Activated T-cell treated with anti-CD3 and anti-CD28 coated beads for 48 hours (primary cell): ENCODE measurements at regions not wholly inside any gene's neighbourhood (a gene's known extent, or its start where the extent isn't known, plus 50 kb on each side); places are given as distances from the start of the nearest gene placed in this dataset.
"Not testable (repeated sequence)": the region's sequence is repeated elsewhere in the genome, so short reads cannot be mapped to it uniquely, and the experiment has no call there.

ENCODE experiments used
- DNase-seq: peaks from one replicate; pipeline ENCODE4 v3.0.0-alpha.2; 2020; ENCODE audit warnings: low read depth

DNA sequence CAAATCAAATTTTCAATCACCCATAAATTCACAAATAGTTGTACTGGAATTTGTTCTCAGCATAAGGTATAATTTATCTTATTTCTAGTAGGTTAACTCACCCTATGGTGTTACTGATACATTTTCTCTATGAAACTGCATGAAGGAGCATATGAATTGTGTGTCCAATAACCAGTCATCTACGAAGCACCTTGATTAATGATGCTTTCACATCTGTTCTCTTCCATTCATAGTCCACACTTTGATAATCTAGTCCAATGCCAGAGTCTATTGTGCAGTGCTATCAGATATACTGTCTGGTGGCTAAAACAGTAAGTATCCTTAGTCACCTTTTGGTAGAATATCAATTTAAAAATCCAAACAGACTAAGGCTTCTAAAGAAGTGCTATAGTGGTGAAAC lies 876.0 kb downstream of the RPS29 start:
- DNase-seq: no peak

DNA sequence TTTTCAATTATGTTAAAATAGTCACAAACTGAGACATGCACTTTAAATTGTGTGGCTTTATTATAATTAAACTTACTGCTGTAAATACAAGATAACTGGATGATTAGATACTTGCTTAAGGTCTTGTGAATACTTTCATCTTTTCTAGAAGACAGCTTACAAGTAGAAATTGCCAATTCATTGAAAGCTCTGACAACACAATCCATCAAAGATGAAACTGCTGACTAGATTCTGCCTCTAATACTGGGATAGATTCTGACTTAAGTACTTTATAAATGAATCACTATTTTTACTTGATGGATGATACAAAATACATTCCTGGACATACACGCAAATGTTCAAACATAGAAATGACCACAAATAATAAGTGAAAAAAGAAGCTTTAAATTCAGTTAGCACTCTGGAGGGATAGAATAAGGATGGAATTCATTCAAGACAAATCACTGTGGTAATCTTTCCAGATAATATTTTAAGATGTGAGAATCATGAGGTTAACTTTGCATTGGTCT lies 876.8 kb downstream of the RPS29 start:
- DNase-seq: no peak

DNA sequence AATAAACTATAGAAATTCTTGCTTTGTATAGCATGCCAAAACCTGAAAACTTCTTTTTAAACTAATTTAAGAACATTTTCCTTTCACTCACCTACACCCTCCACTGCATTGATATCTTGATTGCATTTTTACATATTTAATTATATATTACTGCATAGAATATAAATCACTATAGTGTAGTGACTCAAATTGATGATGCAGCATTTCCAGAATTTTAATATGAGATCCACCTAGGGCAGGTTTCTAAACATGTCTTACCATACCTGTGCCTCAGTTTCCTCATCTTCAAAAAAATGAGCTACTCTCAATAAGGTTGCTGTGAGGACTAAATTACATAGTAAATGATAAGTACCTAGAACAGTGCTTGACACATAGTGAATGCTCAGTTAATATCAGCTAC lies 881.5 kb downstream of the RPS29 start:
- DNase-seq: no peak

DNA sequence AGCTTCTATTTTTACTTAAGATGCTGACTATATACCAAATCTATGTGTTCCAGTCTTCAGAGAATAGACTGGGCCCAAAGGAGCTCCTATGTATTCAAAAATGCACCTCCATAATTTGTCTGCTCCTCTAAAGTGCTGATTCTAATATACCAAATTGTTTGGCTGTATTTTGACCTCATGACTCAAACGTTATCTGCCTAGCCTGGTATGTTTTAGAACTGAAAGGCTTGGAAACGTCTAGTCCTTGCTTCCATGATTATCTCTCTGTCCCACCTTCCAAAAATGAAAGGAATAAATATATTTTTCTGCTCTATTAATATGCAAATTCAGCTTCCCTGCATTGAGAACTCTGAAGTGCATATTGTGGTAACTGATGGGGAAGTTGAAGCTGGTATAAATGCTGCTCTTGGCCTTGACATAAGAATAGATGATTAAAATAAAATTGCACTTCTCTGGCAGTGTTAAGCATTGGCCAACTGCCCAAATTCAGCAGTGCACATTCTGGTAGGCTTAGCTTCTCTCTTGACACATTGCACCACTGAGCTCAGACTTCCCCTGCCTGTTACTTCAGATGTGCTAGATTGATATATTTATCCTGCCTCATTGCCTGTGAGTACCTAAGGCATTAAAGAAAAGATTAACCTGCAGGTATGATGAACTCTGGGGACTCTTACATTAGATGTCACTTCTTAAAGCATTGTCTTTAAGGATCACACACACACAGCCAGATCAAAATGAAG lies 882.3 kb downstream of the RPS29 start:
- DNase-seq: no peak

DNA sequence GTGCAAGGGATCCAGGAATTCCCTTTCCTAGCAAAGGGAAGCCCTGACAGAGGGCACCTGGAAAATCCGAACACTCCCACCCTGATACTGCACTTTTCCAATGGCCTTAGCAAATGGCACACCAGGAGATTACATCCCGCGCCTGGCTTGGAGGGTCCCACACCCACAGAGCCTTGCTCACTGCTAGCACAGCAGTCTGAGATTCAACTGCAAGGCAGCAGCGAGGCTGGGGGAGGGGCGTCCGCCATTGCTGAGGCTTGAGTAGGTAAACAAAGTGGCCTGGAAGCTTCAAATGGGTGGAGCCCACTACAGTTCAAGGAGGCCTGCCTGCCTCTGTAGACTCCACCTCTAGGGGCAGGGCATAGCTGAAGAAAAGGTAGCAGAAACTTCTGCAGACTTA lies 888.8 kb downstream of the RPS29 start:
- not testable (repeated sequence) for DNase-seq

DNA sequence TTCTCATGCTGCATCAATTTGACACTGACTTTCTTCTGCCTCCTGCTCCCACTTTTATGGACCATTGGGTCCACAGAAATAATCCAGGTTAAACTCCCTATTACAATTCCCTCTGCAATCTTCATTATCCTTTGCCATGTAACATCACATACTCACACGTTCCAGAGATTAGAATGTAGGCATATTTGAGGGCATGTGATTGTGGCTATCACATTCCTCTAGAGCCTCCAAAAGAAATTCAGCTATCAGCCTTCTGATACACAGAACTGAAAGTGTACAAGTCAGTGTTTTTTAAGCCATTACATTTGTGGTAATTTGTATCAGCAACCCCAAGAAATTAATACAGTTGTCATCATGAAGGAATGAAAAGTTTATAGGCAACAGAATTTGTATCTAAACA lies 892.4 kb downstream of the RPS29 start:
- DNase-seq: no peak

DNA sequence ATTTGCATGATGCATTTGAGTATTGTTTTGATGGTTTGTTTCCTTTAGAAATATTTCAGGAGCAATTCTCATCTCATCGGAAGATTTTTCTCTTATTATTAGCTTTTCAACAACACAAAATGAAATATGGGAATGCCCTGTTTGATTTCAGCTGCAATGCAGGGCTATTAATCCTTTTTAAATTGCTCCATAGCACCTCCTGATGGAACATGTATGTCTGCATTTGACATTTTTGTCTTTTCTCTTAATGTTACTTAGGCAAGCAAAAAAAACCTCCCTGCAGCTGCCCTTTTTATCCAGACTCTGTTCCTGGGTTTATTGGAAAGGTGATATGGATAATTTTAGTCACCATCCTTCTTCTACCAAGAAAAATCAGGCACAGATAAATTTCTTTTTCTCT lies 895.8 kb downstream of the RPS29 start:
- no peak for DNase-seq

DNA sequence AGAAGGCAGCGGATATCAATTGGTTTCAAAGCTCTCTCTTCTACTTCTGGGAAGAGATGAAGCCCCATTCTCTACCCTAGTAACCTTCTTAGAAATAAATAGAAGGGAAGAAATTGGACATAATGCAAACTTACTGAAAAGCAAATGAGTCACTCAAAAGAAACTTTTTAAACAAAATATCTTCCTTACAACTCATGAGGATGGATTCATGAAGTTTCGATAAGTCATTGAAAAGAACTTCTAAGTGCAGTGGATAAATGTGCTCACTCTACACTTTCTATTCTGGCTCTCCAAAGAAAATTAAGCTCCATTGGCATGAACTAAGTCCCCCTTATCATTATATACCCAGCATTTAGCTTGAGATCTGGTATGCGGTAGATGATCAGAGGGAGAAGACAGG lies 899.5 kb downstream of the RPS29 start:
- no peak for DNase-seq

DNA sequence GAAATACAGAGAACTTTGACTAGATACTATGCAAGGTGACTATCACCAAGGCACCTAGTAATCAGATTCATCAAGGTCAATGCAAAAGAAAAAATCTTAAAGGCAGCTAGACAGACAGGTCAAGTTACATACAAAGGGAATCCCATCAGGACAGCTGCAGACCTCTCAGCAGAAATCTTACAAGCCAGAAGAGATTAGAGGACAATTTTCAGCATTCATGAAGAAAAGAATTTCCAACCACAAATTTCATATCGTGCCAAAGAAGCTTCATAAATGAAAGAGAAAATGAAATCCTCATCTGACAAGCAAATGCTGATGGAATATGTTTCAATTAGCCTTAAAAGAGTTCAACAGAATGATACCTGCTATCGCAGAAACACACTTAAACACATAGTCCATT lies 913.7 kb downstream of the RPS29 start:
- no peak for DNase-seq

DNA sequence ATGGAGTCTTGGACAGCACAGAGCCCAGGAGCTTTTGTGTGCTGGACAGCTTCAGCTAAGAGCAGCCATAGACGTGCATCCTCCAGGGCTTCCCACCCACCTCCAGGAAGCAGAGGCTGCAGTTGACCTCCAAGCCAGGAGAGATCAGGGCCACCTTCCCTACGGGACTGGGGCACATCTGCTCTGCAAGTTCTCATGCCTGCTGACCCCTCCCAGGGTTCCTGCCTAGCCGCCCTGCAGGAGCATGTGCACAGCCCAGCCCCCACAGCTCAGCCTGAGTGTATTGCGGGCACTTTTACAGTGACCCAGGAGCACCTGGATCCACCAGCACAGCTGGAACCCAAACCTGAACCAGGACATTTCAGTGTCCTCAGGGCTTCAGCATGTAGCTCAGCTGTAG lies 915.2 kb downstream of the RPS29 start:
- no peak for DNase-seq

DNA sequence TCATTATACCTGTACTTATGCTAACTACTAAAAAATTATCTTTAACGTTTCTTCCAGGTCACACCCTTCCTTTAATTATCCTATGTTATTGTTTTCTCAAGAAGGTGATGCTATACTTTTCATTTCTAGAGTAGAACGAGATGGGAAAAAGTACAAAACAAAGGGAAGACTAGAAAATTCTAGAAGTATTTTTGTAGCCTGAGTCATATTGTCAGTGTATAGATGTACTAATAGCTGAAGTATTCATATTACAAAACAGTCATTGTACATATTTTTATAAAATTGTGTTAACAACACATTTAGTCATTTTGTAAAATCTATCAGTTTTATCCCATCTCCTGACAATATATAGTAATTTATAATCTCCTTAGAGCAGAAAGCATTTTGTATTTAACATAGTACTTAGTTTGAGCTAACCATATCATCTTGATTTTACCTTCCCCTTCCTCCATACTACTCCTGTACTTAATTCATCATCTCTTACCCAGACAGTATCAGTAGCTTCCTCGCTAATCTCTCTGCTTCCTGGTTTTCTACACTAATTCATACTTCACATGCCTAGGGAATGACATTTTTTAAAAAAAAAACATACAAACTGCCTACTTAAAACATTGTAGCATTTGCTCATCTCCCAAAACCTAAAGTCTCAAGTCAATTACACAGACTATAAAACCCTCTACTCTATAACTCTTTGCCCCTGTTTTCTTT lies 920.9 kb downstream of the RPS29 start:
- no peak for DNase-seq

DNA sequence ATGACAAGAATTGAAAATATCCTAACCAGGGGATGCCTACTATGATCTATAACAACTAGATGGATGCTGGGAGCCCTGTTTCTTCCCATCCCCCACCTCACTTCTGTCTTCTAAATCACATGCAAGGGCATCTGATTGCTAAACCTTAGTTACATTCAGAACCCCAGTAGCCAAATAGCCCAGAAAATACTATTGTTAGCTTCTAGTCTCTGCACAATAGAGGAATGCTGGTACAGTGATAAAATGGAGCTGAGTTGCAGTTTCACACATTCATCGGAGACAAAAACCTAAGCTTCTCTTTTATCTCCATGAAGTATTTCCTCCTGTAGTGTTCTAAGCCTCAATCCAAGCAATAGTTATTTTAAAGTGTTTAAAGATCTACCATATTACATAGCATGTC lies 942.9 kb downstream of the RPS29 start:
- DNase-seq: no peak

DNA sequence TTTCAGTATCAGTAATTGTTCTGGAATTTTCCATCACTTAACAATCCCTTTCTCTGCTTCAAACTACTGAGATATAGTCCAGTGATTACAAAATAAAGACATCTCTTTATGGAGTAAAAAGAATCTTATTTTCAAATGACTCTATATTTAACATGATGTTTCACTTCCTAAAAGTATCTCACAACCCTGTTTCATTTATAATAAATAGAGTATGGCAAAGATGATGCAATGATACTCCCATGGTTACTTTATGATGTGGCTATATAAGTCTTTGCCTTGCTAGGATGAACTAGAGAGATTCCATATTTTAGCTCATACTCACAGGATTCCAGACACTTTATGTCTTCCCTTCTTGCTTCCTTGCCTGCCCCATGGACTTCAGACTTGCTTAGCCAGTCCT lies 953.5 kb upstream of the MDGA2 start:
- DNase-seq: no peak

DNA sequence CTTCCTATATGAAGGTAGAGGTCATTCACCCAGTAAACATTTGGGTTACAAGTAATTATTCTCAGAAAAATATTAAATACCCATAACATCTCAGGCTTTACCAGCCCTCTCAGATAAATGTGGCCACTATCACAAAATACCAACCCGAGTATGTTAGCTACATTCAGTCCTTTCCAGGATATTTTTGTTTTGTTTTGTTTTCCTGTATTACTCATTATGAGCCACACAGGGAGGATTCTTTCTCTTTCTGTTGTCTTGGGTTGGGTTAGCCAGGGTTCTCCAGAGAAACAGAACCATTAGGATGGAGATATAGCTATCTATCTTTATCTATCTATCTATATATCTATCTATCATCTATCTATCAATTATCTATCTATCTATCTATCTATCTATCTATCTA lies 947.6 kb upstream of the MDGA2 start:
- no peak for DNase-seq

DNA sequence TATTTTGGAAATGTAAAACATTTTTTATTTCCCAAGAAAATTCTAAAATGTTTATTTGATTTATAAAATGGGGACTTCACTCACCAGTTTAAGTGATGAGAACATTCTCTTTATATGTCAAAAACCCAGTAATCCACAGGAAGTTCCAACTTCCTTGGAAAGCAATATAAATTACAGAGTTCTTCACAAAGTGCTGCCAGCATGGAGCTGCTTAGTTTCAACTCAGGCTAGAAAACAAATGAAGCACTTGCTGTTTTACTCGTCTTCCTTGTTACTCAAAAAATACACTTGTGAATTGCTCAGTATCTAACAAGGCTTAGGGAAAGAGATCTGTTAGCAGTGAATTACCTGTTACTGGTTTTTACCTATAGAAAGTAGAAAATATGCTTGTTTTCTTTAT lies 942.7 kb upstream of the MDGA2 start:
- no peak for DNase-seq

DNA sequence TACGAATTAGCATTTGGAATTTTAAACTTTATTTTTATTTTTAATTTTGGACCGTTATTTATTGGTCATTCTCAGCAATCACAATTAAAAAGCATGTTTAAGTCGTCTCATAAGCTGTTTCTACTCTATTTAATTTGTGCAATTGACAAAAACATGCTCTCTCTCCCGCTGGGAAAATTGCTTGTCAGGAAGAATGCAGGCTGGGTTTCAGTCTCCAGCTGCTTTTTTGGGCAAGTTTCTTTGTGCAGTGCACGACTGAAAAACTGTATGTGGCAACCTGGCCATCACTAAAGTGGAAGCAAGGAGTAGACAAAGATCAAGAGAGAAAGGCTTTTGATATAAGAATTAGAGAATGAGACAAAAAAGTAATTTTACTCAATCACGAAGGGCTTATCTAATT lies 941.5 kb upstream of the MDGA2 start:
- DNase-seq: no peak

DNA sequence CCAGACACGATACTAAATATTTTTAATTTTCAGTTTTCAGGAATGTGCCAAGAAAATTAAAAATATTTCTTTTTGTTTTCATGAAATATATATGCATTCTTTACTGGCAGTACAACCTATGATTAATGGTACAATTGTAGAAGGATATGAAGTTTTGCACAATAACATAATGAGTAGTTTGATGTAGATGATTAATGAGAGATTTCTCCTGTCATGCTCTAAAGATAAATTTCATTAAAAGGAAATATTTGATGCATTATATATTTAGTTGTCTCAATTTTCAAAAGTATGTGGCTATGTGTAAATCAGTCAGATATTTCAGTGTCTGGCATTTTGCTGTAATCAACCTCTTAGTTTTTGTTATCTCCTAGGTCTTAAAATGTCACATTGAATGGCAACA lies 940.2 kb upstream of the MDGA2 start:
- DNase-seq: no peak

DNA sequence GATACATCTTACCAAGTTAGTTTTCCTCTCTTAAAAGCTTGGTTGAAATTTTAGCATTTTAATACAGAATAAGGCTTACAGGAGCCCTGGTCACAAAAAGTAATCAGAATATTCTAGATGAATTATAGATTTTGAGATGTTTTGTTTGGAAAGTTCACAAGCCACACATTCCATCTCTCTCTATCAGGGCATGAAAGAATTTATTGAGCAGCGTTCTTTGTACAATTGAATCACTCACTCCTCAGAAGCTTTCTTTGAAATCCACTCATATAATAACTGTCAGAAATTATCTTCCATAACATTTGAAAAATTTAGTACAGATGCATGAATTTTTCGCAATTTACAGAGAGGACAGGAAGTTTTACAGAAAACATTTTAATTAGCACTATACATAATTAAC lies 938.6 kb upstream of the MDGA2 start:
- no peak for DNase-seq

DNA sequence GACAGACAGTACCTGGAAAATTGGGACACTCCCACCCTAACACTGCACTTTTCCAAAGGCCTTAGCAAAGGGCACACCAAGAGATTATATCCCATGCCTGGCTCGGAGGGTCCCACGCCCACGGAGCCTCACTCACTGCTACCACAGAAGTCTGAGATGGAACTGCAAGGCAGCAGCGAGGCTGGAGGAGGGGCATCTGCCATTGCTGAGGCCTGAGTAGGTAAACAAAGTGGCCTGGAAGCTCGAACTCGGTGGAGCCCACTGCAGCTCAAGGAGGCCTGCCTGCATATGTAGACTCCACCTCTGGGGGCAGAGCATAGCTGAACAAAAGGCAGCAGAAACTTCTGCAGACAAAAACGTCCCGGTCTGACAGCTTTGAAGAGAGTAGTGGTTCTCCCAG lies 931.6 kb upstream of the MDGA2 start:
- DNase-seq: not testable (repeated sequence)

DNA sequence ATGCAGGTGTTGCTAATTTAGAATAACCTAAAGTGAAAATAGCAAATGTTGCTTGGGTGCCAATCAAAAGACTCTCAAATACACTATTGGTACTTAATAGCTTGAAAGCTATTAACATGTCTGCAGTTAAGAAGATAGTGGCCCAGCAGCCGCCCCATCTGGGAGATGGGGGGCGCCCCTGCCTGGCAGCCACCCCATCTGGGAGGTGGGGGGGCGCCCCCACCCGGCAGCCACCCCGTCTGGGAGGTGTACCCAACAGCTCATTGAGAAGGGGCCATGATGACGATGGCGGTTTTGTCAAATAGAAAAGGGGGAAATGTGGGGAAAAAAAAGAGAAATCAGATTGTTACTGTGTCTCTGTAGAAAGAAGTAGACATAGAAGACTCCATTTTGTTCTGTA lies 923.1 kb upstream of the MDGA2 start:
- no peak for DNase-seq

DNA sequence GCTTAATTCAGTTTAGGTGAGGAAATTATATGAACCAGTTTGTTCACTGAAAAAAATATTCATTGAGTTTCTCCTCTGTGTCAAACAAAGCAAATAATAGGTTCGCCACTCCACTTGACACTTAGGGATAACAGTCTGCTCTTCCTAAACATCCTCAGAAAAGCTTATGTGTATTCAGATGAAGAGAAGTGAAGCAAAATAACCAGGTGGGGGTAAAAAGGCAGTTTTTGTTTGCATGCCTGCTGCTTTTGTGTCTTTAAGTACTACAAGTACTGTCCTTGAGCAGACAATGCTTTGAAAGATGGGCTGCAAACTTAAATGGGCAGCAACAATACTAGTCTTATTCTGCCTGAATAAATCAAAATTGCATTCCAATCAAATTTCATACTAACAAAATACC lies 910.7 kb upstream of the MDGA2 start:
- DNase-seq: no peak

DNA sequence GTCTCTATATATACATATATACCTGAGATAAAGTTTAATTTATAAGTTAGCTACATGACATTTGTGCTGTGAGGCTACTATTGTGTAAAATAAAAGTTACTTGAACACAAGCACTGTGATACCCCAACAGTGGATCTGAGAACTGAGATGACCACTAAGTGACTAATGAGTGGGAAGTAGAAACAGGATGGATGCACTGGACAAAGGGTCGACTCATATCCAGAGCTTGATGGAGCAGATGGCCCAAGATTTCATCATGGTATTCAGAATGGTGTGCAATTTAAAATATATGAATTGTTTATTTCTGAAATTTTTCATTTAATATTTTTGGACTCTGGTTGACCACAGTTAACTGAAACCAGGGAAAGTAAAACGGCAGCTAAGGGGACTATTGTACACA lies 908.6 kb upstream of the MDGA2 start:
- no peak for DNase-seq

DNA sequence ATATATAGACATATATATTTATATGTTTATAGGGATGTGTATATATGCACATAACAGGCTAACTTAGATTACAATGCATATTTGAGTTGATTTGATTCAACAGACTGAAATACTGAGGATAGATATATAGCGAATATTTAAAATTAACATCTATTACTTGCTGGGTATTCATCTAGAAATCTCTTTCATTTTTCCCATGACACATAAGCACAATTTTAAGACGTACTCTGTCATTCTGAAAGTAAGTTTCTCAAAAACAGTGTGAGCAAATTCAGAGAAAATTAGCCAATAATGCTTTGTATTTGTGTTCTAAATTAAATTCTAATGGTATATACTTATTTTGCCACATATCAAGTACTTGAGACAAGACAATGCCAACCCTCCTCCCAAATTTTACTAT lies 907.5 kb upstream of the MDGA2 start:
- DNase-seq: no peak

DNA sequence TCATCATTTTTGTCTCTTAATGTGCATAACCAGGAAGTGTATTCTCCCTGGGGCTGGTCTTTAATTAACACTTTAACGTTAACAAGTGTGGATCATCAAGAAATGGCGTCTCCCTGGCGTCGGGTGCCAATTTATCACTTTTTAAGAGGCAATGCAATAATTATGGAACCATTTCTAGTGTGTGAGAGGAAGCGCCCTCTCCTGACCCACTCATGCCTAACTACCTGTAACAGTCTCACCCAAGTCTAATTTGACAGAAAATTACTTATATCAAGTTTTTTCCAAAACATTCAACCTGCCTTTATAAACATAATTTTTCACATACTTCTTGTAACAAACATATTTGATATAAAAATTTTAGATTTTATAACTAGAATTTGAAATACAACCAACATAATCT lies 905.3 kb upstream of the MDGA2 start:
- no peak for DNase-seq
